NCI-H82 (cell line): ENCODE measurements at regions not wholly inside any gene's neighbourhood (a gene's known extent, or its start where the extent isn't known, plus 50 kb on each side); places are given as distances from the start of the nearest gene placed in this dataset.
"Not testable (repeated sequence)": the region's sequence is repeated elsewhere in the genome, so short reads cannot be mapped to it uniquely, and the experiment has no call there.

ENCODE experiments used
- DNase-seq: peaks from one replicate; lab custom pipeline; 2025; lab: John Stamatoyannopoulos, UW

DNA sequence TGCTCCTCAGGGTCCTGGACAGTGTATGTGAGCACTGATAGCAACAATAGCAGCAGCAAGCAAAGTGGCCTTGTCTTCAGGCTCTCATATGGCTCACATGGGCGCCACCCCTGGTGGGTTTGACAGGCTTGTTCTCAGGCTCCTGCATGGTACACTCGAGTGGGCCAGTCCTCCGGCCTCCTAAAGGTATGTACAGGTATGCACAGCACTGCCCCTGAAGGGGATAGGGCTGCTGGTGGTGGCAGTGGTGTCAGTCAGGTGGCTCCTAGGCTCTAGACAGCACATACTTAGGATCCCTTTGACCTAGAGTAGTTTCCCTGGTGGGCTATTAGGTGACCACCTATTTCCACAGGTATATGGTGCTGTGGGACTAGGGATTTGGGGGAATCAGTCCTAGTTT lies 79.8 kb downstream of the LGALS9B start:
- DNase-seq = not testable (repeated sequence)

DNA sequence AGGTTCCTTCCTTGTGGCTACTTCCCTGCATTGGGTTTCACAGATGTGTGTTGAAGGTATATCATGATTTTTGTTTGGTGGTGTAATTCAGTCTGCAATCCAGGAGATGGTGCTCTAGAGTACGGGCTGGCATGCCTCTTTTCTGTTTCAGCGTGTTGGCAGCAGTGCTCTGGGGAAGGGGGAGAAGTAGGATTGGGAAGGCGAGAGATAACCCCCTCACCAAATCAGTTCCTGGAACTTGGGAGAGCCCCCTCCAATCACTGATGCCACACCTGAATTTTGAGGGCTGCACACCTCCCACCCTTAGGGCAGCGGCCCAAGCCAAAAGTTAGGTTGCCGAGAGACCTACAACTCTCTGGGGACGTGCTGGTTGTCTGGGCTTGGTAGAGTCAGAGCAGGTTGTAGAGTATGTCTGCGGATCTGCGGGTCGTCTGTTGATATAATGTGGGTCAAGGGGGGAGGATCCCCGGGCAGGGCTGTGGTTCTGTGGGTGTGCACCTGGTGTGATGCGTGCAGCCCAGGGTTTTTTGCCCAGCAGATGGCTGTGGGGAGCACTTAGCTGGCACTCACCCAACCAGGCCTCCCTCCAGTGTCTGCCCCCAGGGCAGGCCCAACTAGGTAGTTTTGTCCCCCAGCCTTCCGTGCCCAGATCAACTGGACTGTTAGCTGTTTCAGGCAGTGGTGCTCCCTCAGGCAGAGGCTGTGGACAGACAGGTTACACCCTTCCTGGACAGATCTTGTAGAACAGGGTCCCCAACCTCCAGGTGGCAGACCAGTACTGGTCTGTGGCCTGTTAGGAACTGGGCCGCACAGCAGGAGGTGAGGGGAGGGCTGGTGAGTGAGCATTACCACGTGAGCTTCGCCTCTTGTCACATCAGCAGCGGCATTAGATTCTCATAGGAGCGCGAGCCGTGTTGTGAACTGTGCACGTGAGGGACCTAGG lies 85.7 kb downstream of the LGALS9B start:
- peak; percentile 74 for DNase-seq

DNA sequence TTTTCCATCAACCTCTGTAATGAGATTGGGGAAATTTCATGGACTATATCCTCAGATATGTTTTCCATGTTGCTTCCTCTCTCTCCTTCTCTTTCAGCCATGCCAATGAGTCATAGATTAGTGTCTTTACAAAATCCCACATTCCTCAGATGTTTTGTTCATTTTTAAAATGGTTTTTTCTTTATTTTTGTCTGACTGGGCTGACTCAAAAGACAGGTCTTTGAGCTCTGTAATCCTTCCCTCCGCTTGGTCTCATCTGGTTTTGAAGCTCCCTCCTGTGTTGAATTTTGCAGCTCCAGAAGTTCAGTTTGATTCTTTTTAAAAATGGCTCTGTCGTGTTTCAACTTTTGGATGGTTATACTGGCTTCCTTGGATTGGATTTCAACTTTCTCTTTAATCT lies 86.7 kb downstream of the LGALS9B start:
- DNase-seq = not testable (repeated sequence)

DNA sequence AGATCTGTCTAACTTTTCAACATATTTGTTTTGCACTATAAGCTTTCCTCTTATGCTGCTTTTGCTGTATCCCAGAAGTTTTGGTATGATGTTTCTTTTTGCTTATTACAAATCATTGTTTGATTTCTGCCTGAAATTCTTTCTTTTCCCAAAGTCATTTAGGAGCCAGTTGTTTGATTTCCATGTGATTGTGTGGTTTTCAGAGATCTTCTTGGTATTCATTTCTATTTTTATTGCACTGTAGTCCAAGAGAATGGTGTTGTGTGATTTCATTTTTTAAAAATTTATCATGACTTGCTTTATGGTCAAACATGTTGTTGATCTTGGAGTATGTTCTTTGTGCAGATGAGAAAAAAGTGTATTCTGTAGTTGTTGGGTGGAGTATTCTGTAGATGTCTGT lies 88.1 kb downstream of the LGALS9B start:
- DNase-seq = not testable (repeated sequence)

DNA sequence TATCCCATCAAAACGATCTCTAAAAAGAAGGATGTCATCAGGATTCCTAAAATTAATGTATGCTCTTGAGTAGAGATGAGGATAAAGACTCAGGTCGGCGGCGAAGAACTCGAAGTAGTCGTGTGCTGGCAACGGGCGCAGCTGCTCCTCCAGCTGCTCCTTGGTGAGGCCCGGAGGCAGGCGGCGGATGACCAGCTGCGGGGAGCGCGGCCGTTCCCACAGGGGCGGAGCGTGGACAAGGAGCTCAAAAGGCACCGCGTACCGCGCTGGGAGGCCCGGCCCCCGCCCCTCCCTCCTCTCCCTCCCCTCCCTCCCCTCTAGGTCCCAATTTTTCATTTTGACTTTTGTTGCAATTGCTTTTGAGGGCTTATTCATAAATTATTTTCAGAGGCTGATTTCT lies 90.7 kb downstream of the LGALS9B start:
- DNase-seq = not testable (repeated sequence)

DNA sequence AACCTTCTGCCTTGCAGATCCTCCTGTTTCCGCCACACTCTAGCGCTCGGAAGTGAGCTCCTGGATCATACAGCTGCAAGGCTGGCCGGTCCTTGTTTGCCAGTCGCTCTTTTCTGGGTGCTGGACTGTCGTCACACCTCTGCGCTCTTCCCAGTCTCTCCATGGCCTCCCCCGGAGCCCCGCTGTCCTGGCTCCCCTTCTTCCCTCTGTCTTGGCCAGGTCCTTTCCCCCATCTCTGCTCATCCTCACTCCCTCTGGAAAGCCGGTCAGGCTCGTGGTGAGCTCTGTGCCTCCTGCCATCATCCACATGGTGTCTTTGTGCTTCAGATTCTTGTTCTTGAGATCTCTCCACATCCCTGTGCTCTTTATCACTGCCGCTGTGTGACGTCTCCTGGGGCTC lies 91.6 kb downstream of the LGALS9B start:
- not testable (repeated sequence) for DNase-seq
